COR-L47 (cell line): ENCODE measurements at regions not wholly inside any gene's neighbourhood (a gene's known extent, or its start where the extent isn't known, plus 50 kb on each side); places are given as distances from the start of the nearest gene placed in this dataset.
A peak's percentile ranks its signal among the peaks of the same experiment; 100 is the strongest.

Experiments used
- DNase-seq: peaks from one replicate; lab custom pipeline; 2025; lab: John Stamatoyannopoulos, UW

- no peak for DNase-seq
These were observed 96.5 kb upstream of the VASH1 start for GRCh38 chr14:76664790-76665189.

GRCh38 chr14:76666746-76667145 lies 94.5 kb upstream of the VASH1 start:
- DNase-seq = no peak

- no peak for DNase-seq
These were observed 91.5 kb upstream of the VASH1 start for GRCh38 chr14:76669770-76670169.

GRCh38 chr14:76672123-76672522 lies 89.1 kb upstream of the VASH1 start:
- no peak for DNase-seq

- no peak for DNase-seq
These were observed 88.0 kb upstream of the VASH1 start for GRCh38 chr14:76673261-76673660.

GRCh38 chr14:76675046-76675445 lies 86.2 kb upstream of the VASH1 start:
- DNase-seq = no peak

- no peak for DNase-seq
These were observed 84.7 kb upstream of the VASH1 start for GRCh38 chr14:76676539-76676938.

GRCh38 chr14:76677534-76678145 lies 83.6 kb upstream of the VASH1 start:
- no peak for DNase-seq

- DNase-seq = no peak
These were observed 82.9 kb upstream of the VASH1 start for GRCh38 chr14:76678244-76678800.

- no peak for DNase-seq
These were observed 78.9 kb upstream of the VASH1 start for GRCh38 chr14:76682367-76682766.

- DNase-seq = no peak
These were observed 74.6 kb upstream of the VASH1 start for GRCh38 chr14:76686646-76687045.

GRCh38 chr14:76687611-76688382 lies 73.5 kb upstream of the VASH1 start:
- peak; percentile 48 for DNase-seq

GRCh38 chr14:76688383-76688671 lies 72.9 kb upstream of the VASH1 start:
- no peak for DNase-seq

GRCh38 chr14:76690502-76691105 lies 70.7 kb upstream of the VASH1 start:
- DNase-seq = no peak

GRCh38 chr14:76694106-76694505 lies 67.2 kb upstream of the VASH1 start:
- DNase-seq = no peak

- no peak for DNase-seq
These were observed 65.9 kb upstream of the VASH1 start for GRCh38 chr14:76695263-76695920.

- DNase-seq = no peak
These were observed 64.9 kb upstream of the VASH1 start for GRCh38 chr14:76696361-76696760.

GRCh38 chr14:76696791-76697190 lies 64.5 kb upstream of the VASH1 start:
- no peak for DNase-seq

- DNase-seq = no peak
These were observed 63.9 kb upstream of the VASH1 start for GRCh38 chr14:76697246-76697905.

- DNase-seq = no peak
These were observed 63.1 kb upstream of the VASH1 start for GRCh38 chr14:76698191-76698590.

GRCh38 chr14:76698631-76699030 lies 62.6 kb upstream of the VASH1 start:
- no peak for DNase-seq
